SIG-M5 treated with dmso at 0.1 percent for 504 hours (cell line): ENCODE measurements at regions not wholly inside any gene's neighbourhood (a gene's known extent, or its start where the extent isn't known, plus 50 kb on each side); places are given as distances from the start of the nearest gene placed in this dataset.

Source experiments
- DNase-seq: peaks from one replicate; lab custom pipeline; 2025; ENCODE audit not compliant: unreplicated experiment; lab: John Stamatoyannopoulos, UW

DNA sequence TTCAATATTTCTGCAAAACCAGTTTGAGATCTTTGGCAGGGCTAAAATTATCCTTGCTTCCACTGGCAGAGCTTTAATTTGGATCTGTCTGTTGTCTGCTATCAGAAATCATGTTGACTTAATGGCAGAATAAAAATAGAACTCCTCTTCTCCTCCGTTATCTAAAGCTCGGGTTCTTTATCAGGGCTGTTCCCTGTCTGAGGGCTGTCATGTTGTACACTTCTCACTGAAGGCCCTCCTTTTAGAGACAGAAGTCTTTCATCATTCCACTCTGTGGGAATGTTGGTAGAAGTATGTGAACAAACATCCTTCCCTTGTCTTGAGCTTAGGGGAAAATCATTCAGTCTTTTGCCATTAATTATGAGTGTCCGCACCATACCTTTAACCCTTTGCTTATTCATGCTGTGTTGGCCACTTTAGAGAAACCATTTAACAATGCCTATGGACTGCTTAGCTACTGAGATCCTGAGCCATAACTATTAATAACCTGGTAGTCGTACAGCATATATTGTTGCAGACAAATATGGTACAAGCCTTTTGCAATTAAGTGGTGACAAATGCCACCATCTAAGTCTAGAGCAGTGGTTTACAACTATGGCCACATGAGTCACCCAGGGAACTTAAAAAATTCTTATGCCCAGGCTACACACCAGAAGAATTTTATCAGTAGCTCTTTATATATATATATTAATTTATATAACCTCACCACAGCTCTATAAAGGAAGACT, 226.0 kb upstream of the TPM1 start:
- no peak for DNase-seq

GRCh38 chr15:62818691-62819090, 223.9 kb upstream of the TPM1 start:
- DNase-seq = no peak

GRCh38 chr15:62821384-62822131, 221.0 kb upstream of the TPM1 start:
- DNase-seq = no peak

DNA sequence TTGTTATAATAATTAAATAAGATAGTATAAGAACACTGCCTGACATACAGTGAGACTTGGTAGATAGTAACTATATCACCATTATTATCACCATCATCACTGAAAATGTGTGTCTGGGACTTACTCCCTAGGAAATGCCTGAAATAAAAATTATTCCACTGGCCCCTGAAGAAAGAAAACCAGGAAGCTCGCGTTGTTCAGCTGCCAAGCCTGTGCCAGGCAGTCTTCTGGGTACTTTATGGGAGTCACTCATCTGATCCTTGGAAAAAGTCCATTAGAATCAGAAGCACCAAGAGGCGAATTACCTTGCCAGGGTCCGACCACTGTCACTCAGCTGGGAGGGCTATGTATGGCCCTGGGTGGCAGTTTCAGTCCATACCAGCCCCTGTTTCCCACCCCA, 220.3 kb upstream of the TPM1 start:
- no peak for DNase-seq

DNA sequence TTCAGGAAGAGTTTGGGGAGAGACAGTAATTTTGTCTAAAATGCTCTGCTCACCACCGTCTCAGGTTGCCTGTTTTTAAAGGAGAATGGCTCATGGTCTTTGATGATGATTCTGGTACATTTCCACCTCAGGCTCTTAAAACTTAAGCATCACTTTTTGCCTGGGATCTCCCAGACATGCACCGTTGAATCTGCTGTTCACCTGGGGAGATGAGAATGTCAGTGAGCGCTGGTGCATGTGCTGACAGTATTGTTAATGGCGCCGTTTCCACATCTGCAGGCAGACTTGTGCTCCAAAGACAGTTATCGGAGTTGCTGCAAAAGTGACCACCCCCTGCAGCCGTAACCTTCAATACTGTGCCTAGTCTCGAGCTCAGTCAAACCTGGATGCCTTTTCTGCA, 219.0 kb upstream of the TPM1 start:
- no peak for DNase-seq

GRCh38 chr15:62824111-62825015, 218.2 kb upstream of the TPM1 start:
- no peak for DNase-seq

GRCh38 chr15:62825191-62825590, 217.4 kb upstream of the TPM1 start:
- no peak for DNase-seq

GRCh38 chr15:62826561-62826960, 216.0 kb upstream of the TPM1 start:
- no peak for DNase-seq

DNA sequence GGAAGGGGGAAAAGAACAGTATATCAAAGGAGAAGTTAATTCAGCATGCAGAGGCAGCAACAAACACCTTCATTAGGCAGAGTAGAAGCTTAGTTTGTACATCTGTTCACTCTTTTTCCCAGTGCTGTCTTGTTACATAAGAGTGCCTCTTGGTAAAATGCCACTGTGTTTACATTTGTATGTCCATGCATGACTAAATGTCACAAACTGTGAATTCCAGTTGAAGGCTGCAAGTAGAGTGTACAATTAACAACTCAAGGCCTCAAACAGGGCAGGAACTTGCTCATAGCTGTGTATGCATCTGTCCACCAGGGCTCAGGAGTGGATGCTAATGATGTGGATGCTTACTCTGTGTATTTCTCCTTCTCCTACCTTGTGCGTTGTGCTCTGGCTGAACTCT, 214.2 kb upstream of the TPM1 start:
- no peak for DNase-seq

DNA sequence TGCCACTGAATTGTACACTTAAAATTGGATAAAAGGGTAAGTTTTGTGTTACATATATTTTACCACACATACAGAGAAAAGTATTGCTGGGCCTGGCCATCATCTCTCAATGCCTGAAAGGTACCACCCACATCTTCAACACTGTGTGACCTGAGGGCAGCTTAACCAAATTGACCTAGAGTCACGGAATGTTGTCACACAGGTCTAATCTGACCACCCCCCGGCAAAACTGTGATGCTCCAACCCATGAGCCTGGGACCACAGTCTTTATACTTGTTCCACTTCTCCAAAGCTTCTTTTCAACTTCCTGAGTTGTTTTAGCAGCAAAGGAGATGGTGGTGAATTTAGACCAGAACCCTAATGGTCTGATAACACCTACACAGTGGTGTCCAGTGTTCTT, 210.3 kb upstream of the TPM1 start:
- peak; percentile 41 for DNase-seq

- DNase-seq = no peak
Measured at GRCh38 chr15:62833646-62834045, 208.9 kb upstream of the TPM1 start.

- DNase-seq = no peak
Measured at GRCh38 chr15:62834686-62835329, 207.7 kb upstream of the TPM1 start.

- DNase-seq = no peak
Measured at GRCh38 chr15:62835351-62835750, 207.2 kb upstream of the TPM1 start.

GRCh38 chr15:62835762-62836161, 206.8 kb upstream of the TPM1 start:
- DNase-seq = no peak

DNA sequence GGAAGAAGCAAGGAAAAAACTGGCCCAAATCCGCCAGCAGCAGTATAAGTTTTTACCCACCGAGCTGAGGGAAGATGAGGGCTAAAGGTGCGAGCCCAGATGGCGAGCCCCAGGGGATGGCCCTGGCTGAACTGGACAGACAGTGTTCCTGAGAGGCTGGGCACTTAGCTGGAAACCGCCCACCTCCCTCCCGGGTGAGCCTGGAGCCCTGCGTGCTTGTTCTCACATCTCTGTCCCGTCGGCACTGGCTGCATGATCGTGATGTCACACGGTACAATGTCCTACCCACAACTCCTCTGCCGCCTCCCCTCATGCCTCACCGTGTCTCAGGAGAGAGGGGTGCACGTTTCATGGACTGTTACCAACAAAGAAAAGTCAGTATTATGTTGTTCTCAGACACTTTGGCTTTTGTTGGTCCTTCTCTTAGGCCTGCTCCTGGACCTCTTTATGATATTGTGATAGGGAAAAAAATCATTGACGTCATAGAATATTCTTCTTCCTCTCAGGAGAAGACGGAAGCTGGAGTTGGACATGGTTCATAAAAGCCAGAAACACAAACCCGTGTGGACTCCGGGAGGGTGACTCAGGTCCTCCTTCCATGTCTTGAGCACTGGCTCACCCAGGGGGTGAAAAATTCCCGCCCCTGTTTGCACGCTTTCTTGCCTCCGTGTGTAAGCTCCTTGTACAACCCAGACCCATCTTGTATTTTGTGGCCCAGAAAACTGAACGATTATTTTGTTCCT, 201.8 kb upstream of the TPM1 start:
- DNase-seq = no peak

GRCh38 chr15:62841269-62841628, 201.3 kb upstream of the TPM1 start:
- DNase-seq = no peak

DNA sequence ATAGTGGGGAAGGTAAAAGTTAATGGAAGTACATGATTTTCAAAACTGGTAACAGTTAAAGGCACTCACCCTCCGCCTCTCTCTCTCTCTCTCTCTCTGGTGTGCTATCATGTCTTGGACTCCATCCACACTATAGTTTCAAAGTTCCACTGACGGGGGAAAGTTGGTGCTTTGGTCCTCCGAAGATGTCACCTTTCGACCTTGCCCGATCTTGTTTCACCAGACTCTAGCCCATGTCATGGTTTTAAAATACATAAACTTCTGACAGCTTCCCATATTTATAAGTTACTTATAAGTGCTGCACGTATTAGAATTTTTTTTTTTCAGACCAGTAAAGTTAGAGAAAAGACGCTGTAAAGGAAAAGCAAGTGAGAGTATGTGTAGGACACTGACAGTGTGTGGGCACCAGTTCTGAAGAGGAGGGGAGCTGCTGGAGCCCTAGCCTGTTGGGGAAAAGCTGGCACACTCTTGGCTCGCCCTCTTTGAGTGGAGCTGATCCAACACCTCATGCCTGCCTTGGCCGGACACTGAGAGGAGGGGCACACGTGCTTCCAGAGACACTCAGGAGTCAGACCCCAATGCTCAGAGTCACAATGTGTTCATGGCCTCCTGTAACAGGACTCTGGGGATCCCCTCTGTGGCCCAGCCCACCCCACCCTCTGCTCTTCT, 200.5 kb upstream of the TPM1 start:
- no peak for DNase-seq

DNA sequence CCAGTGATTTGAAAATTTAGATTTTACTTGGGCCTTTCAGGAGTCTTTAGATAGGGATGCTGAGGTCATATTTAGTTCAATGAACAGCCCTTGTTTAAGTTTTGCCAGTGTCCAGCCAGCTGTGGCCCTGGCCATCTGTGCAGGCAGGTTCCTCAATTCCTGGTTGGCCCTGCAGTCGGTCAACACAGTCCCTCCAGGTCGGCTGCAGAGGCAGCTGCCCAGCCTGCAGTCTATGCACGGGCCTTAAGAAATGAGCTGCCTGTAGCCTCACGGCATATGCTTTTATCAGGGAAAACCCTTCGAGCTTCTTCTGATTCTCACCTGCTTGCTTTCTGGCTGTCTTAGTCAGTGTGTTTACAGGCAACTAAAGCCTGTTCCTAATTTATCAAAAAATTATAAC, 199.2 kb upstream of the TPM1 start:
- DNase-seq = no peak

GRCh38 chr15:62844564-62845240, 197.8 kb upstream of the TPM1 start:
- no peak for DNase-seq
